Spleen (tissue), 11 donors: ENCODE measurements at regions not wholly inside any gene's neighbourhood (a gene's known extent, or its start where the extent isn't known, plus 50 kb on each side); places are given as distances from the start of the nearest gene placed in this dataset.

ENCODE experiments used
- DNase-seq: peaks from one replicate; pipeline ENCODE4 v3.0.0-alpha.2; 2020
- H3K27ac ChIP-seq, 8 donors: fragments of 200-600 bp; sonication (generic) in 7 of 8; 1 replicate in 4 of 8; 2 replicates in 4 of 8; pipeline versions ENCODE4 v1.5.0 to v1.8.0; 2016 to 2021; ENCODE audit warnings: inconsistent platforms in 4 of 8, mild to moderate bottlenecking in 4 of 8, moderate library complexity in 1 of 8
- H3K27me3 ChIP-seq, 7 donors: fragments of 200-600 bp; sonication (generic) in 6 of 7; replicated peaks in 1 of 7; 1 replicate in 4 of 7; 2 replicates in 3 of 7; pipeline versions ENCODE4 v1.5.0 to v1.8.0; 2016 to 2021; ENCODE audit warnings: inconsistent platforms in 3 of 7, mild to moderate bottlenecking in 1 of 7
- H3K36me3 ChIP-seq, 6 donors: fragments of 200-600 bp; sonication (generic) in 5 of 6; 1 replicate in 4 of 6; 2 replicates in 2 of 6; pipeline versions ENCODE4 v1.5.0 to v1.8.0; 2016 to 2021; ENCODE audit warnings: inconsistent platforms in 2 of 6
- H3K4me1 ChIP-seq, 6 donors: fragments of 200-600 bp; sonication (generic) in 5 of 6; 1 replicate in 3 of 6; 2 replicates in 3 of 6; pipeline versions ENCODE4 v1.5.0 to v1.8.0; 2016 to 2021; ENCODE audit warnings: inconsistent platforms in 3 of 6
- H3K4me3 ChIP-seq, 8 donors: fragments of 200-600 bp; sonication (generic) in 7 of 8; 1 replicate in 4 of 8; 2 replicates in 4 of 8; pipeline versions ENCODE4 v1.5.0 to v1.8.0; 2016 to 2021; ENCODE audit warnings: inconsistent platforms in 4 of 8, mild to moderate bottlenecking in 4 of 8, moderate library complexity in 2 of 8
- H3K9me3 ChIP-seq, 8 donors: fragments of 200-600 bp; sonication (generic) in 7 of 8; 1 replicate in 4 of 8; 2 replicates in 4 of 8; pipeline versions ENCODE4 v1.5.0 to v1.8.0; 2016 to 2021; ENCODE audit warnings: inconsistent platforms in 4 of 8
- POLR2A ChIP-seq, 3 donors: fragments of 450-650 bp; IDR thresholded peaks; one replicate each; pipeline ENCODE4 v1.5.1; 2017; ENCODE audit warnings: antibody characterized with exemption in 3 of 3, mild to moderate bottlenecking in 1 of 3
- POLR2AphosphoS5 ChIP-seq, 3 donors: sonication (generic); formaldehyde crosslinking; IDR thresholded peaks; one replicate each; pipeline ENCODE4 v1.5.1; 2017; ENCODE audit warnings: antibody characterized with exemption in 3 of 3
- WGBS, 5 donors: extraction: QIAGEN DNeasy Blood & Tissue Kit in 3 of 5; methylation state at CpG; one replicate each; pipeline versions ENCODE4 v1.1.5 to v1.1.7; 2013 to 2018; 5-methylcytosine and 5-hydroxymethylcytosine counted together
- intact Hi-C: fragments of 100-400 bp; cut with DNase I; formaldehyde crosslinking; loops from one replicate; pipeline ENCODE4 v1.15.0; 2023; ENCODE audit warnings: low total_unique reads
- TF ChIP-seq, protein P1 (sequence below), 11 experiments: fragments of 200-600 bp in 7 of 11; fragments of 450-650 bp in 4 of 11; sonication (generic) in 4 of 11; IDR thresholded peaks in 8 of 11; conservative IDR thresholded peaks in 3 of 11; 1 replicate in 7 of 11; 2 replicates in 4 of 11; pipeline versions ENCODE4 v1.4.0 to v1.8.0; 2016 to 2021; ENCODE audit warnings: antibody characterized with exemption in 11 of 11, inconsistent platforms in 4 of 11, mild to moderate bottlenecking in 1 of 11
- donor health status: healthy with polysubstance abuse.
- donor health status: DM: no; HTN: no; CAD: no; lungs with moderate emphysema.
- donor health status: DM: no; HTN: no; CAD: no.
- donor health status: Bipolar disorder and iron deficiency.
- donor health status: healthy.
- donor health status: DM: no; HTN: no; CAD: no.
- donor health status: DM: yes; HTN: yes; CAD: no.

DNA sequence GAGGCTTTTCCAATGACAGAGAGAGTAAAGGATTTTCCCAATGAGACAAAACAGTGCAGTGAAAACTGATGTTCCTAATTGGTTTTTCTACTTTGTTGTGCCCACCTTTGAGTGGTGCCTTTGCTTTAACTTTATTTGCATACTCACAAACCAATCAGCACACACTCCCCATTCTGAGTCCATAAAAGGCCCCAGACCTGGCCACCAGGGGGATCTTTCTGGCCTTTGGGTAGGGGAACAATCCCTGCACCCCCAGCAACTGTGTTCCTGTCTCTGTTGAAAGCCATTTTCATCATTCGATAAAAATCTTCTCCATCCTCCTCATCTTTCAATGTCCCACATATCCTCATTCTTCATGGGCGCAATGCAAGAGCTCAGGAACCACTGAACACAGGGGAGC, 252.8 kb downstream of the B3GLCT start:
- H3K9me3 ChIP-seq: no peaks in the 10 kb centered on the region
- H3K27me3 ChIP-seq: peaks cover 0 to 4% (median 0%) of the 10 kb centered on the region in 7 donors
- 95 to 98% (median 98%) methylated on average over 2 of the region's 2 CpGs for WGBS, 5 donors
- no peaks in the 10 kb centered on the region for H3K36me3 ChIP-seq
- no peaks in the 10 kb centered on the region for H3K4me1 ChIP-seq
- intact Hi-C loops: no loop called here
- no peak overlapping the region for H3K4me3 ChIP-seq
- H3K27ac ChIP-seq: no peak overlapping the region
- no peak for TF ChIP-seq POLR2A (IDR thresholded peaks at IDR 0.05)
- no peak for DNase-seq

DNA sequence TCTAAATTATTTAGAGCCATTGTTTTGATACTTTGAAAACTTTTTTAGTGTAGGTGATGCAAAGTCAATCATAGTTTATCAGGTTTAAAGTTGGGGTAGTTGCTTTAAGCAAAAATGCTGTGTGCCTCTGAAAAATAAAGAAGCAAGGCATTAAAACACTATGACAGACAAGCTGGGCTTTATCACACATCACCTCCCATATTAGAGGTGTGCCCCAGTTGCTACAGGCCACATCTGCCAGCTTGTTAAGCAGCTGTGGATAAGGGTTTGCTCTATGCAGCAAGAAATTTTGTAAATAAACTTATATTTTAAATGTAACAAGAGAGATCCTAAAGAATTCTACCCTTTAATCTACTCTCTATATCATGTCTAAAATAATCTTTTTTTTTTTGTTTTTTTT, 255.8 kb downstream of the B3GLCT start:
- intact Hi-C loops: no loop called here
- no peak for DNase-seq
- TF ChIP-seq POLR2AphosphoS5 (IDR thresholded peaks at IDR 0.05): no peak
- TF ChIP-seq POLR2A (IDR thresholded peaks at IDR 0.05): no peak
- TF ChIP-seq, protein P1, sequence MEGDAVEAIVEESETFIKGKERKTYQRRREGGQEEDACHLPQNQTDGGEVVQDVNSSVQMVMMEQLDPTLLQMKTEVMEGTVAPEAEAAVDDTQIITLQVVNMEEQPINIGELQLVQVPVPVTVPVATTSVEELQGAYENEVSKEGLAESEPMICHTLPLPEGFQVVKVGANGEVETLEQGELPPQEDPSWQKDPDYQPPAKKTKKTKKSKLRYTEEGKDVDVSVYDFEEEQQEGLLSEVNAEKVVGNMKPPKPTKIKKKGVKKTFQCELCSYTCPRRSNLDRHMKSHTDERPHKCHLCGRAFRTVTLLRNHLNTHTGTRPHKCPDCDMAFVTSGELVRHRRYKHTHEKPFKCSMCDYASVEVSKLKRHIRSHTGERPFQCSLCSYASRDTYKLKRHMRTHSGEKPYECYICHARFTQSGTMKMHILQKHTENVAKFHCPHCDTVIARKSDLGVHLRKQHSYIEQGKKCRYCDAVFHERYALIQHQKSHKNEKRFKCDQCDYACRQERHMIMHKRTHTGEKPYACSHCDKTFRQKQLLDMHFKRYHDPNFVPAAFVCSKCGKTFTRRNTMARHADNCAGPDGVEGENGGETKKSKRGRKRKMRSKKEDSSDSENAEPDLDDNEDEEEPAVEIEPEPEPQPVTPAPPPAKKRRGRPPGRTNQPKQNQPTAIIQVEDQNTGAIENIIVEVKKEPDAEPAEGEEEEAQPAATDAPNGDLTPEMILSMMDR (IDR thresholded peaks at IDR 0.05 in 8 of 11, conservative IDR thresholded peaks at IDR 0.05 in 3 of 11): no peak
- no peak overlapping the region for H3K27ac ChIP-seq
- no peaks in the 10 kb centered on the region for H3K36me3 ChIP-seq
- H3K27me3 ChIP-seq: peaks cover 0 to 3% (median 0%) of the 10 kb centered on the region in 7 donors
- H3K4me1 ChIP-seq: no peaks in the 10 kb centered on the region
- peaks cover 0 to 3% (median 0%) of the 10 kb centered on the region in 8 donors for H3K9me3 ChIP-seq
- no peak overlapping the region for H3K4me3 ChIP-seq

DNA sequence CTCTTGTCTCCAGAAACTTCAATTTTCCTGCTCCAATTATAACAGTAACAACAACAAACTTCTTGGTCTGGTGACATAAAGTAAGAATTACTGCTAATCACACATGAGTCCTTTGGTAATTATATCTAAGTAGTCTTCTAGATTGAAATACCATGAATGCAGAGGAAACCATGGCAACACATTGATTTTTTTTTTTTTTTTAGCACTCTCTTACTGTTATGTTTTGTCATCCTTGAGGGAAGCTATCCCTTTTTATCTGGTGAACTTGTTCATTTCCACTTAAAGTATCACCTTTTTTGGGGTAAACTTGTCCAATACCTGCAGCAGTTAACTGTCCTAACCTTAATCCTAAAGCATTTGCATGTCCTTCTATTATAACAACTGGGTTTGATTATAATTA, 256.3 kb downstream of the B3GLCT start:
- no peak for TF ChIP-seq POLR2AphosphoS5 (IDR thresholded peaks at IDR 0.05)
- TF ChIP-seq POLR2A (IDR thresholded peaks at IDR 0.05): no peak
- TF ChIP-seq, protein P1 (IDR thresholded peaks at IDR 0.05 in 8 of 11, conservative IDR thresholded peaks at IDR 0.05 in 3 of 11): no peak
- H3K4me1 ChIP-seq: no peaks in the 10 kb centered on the region
- H3K4me3 ChIP-seq: no peak overlapping the region
- H3K27ac ChIP-seq: no peak overlapping the region
- no peaks in the 10 kb centered on the region for H3K27me3 ChIP-seq
- intact Hi-C loops: no loop called here
- no peaks in the 10 kb centered on the region for H3K36me3 ChIP-seq
- peaks cover 0 to 3% (median 0%) of the 10 kb centered on the region in 8 donors for H3K9me3 ChIP-seq
- no peak for DNase-seq

DNA sequence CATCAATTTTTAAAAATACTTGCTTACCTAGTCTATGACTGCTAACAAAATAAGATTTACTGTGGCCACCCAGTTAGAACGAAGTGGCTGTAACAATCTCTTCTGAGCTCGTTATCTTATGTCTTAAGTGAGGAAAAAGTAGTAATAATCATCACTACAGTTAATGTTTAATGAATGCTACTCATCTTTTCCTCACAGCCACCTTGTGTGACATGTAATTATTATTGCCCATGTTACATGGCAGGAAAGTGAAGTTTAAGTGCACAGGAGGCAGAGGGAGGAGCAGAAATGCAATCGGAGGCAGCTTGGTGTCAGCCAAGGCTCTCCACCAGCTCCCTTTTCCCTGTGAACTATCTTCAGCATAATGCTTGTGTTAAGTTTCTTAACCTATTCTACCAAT, 260.3 kb downstream of the B3GLCT start:
- 69 to 82% (median 79%) methylated on average over 3 of the region's 3 CpGs for WGBS, 5 donors
- intact Hi-C loops: no loop called here
- no peak overlapping the region for H3K27ac ChIP-seq
- H3K4me3 ChIP-seq: no peak overlapping the region
- H3K9me3 ChIP-seq: peaks cover 0 to 3% (median 0%) of the 10 kb centered on the region in 8 donors
- no peaks in the 10 kb centered on the region for H3K36me3 ChIP-seq
- no peak for DNase-seq
- TF ChIP-seq, protein P1 (IDR thresholded peaks at IDR 0.05 in 8 of 11, conservative IDR thresholded peaks at IDR 0.05 in 3 of 11): no peak
- no peak for TF ChIP-seq POLR2A (IDR thresholded peaks at IDR 0.05)
- TF ChIP-seq POLR2AphosphoS5 (IDR thresholded peaks at IDR 0.05): no peak
- no peaks in the 10 kb centered on the region for H3K4me1 ChIP-seq
- no peaks in the 10 kb centered on the region for H3K27me3 ChIP-seq

DNA sequence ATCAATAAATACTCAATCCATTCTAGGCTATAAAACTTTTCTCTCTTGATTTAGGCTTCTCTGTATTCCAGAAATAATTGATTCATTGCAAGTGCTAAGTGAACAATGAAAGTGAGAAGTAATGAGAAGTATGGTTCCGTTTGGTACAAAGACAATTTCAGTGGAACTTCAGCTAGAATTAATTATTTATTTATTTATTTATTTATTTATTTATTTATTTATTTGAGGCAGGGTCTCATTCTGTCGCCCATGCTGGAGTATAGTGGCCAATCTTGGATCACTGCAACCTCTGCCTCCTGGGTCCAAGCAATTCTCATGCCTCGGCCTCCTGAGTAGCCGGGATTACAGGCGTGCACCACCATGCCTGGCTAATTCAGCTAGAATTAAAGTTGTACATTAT, 262.1 kb downstream of the B3GLCT start:
- no peaks in the 10 kb centered on the region for H3K27me3 ChIP-seq
- no peak overlapping the region for H3K4me3 ChIP-seq
- WGBS, 5 donors: 86 to 92% (median 88%) methylated on average over 5 of the region's 5 CpGs

More for the DNA sequence above, 262.1 kb downstream of the B3GLCT start:
- intact Hi-C loops: no loop called here
- Histone ChIP-seq H3K36me3 (no peaks in the 10 kb centered on the region), H3K27ac (no peak overlapping the region), H3K9me3 (peaks cover 0 to 3% (median 0%) of the 10 kb centered on the region in 8 donors), H3K4me1 (no peaks in the 10 kb centered on the region)
- DNase-seq: no peak
- TF ChIP-seq, protein P1 (IDR thresholded peaks at IDR 0.05 in 8 of 11, conservative IDR thresholded peaks at IDR 0.05 in 3 of 11): no peak
- TF ChIP-seq POLR2AphosphoS5 (IDR thresholded peaks at IDR 0.05) (no peak), POLR2A (IDR thresholded peaks at IDR 0.05) (no peak)
